GM12892 (cell line): ENCODE measurements at regions not wholly inside any gene's neighbourhood (a gene's known extent, or its start where the extent isn't known, plus 50 kb on each side); places are given as distances from the start of the nearest gene placed in this dataset.

Experiments used
- POLR2A ChIP-seq: IDR thresholded peaks from 2 replicates; pipeline ENCODE4 v1.6.1; 2011; ENCODE audit warnings: low read depth, low read length, control low read depth
- POLR2AphosphoS5 ChIP-seq: IDR thresholded peaks from 2 replicates; pipeline ENCODE4 v1.6.1; 2011; ENCODE audit warnings: low read depth, low read length, control low read depth
- TAF1 ChIP-seq: IDR thresholded peaks from 2 replicates; pipeline ENCODE4 v1.6.1; 2011; ENCODE audit warnings: low read depth, mild to moderate bottlenecking, control low read depth, low read length, borderline replicate concordance

DNA sequence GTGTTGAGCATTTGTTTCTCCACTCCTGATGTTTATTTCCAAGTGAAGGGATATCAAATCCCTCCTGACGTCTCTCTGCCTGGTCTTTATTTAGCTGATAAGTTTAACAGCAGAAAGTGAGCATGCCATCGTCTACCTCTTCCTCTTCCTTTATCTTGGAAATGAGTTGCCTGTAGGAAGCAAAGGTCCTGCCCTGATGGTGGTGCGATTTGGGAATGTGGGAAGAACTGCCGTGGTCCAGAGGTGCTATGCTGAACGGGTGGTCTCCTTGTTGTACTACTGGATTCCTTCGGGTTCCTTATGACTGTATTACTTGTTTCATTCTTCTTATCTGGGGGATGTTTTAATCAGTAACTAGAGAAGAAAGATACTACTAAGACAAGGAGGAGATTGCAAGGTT, 217.5 kb downstream of the PMAIP1 start:
- TF ChIP-seq TAF1, result no peak
- TF ChIP-seq POLR2AphosphoS5, result no peak
- no peak for TF ChIP-seq POLR2A
